ENCODE measurements at regions not wholly inside any gene's neighbourhood (a gene's known extent, or its start where the extent isn't known, plus 50 kb on each side); places are given as distances from the start of the nearest gene placed in this dataset.

GRCh38 chr1:194469282-194469681, 1282.9 kb upstream of the B3GALT2 start:
- TF ChIP-seq, protein P1, sequence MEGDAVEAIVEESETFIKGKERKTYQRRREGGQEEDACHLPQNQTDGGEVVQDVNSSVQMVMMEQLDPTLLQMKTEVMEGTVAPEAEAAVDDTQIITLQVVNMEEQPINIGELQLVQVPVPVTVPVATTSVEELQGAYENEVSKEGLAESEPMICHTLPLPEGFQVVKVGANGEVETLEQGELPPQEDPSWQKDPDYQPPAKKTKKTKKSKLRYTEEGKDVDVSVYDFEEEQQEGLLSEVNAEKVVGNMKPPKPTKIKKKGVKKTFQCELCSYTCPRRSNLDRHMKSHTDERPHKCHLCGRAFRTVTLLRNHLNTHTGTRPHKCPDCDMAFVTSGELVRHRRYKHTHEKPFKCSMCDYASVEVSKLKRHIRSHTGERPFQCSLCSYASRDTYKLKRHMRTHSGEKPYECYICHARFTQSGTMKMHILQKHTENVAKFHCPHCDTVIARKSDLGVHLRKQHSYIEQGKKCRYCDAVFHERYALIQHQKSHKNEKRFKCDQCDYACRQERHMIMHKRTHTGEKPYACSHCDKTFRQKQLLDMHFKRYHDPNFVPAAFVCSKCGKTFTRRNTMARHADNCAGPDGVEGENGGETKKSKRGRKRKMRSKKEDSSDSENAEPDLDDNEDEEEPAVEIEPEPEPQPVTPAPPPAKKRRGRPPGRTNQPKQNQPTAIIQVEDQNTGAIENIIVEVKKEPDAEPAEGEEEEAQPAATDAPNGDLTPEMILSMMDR (conservative IDR thresholded peaks at IDR 0.05), result no peak
- no peak for TF ChIP-seq EZH2 (IDR thresholded peaks at IDR 0.05; ENCODE audit: low read depth)

Data from PC-9 (cell line).